WERI-Rb-1 (cell line): ENCODE measurements at regions not wholly inside any gene's neighbourhood (a gene's known extent, or its start where the extent isn't known, plus 50 kb on each side); places are given as distances from the start of the nearest gene placed in this dataset.

Source experiments
- DNase-seq: peaks from one replicate; pipeline ENCODE4 v3.0.0-alpha.2; 2020
- H3K27ac ChIP-seq: fragments of 250-450 bp; sonication (Bioruptor Pico); 2 replicates; pipeline ENCODE4 v1.5.1; 2020; ENCODE audit warnings: mild to moderate bottlenecking, moderate library complexity
- H3K27me3 ChIP-seq: fragments of 250-450 bp; sonication (Bioruptor Pico); 2 replicates; pipeline ENCODE4 v1.5.1; 2021; ENCODE audit warnings: mild to moderate bottlenecking, low read depth, moderate library complexity; ENCODE audit not compliant: insufficient read depth, severe bottlenecking
- H3K36me3 ChIP-seq: fragments of 250-450 bp; sonication (Bioruptor Pico); 2 replicates; pipeline ENCODE4 v1.5.1; 2020; ENCODE audit warnings: mild to moderate bottlenecking, moderate library complexity
- H3K4me3 ChIP-seq: 2 replicates; pipeline ENCODE4 v1.5.1; 2011; ENCODE audit warnings: low read depth, mild to moderate bottlenecking, control low read depth, low read length
- H3K9me3 ChIP-seq: fragments of 250-450 bp; sonication (Bioruptor Pico); 2 replicates; pipeline ENCODE4 v1.5.1; 2021; ENCODE audit warnings: mild to moderate bottlenecking, moderate library complexity; ENCODE audit not compliant: severe bottlenecking
- CTCF ChIP-seq: IDR thresholded peaks from 2 replicates; pipeline ENCODE4 v1.5.1; 2011; ENCODE audit warnings: low read depth, mild to moderate bottlenecking, control low read depth, inconsistent platforms, low read length

GRCh38 chr2:228334180-228334579 lies 152.7 kb upstream of the SPHKAP start:
- Histone ChIP-seq H3K36me3 (no peaks in the 10 kb centered on the region), H3K9me3 (no peaks in the 10 kb centered on the region)
- TF ChIP-seq CTCF = no peak

GRCh38 chr2:228329282-228329681 lies 147.8 kb upstream of the SPHKAP start:
- H3K27ac ChIP-seq = no peak overlapping the region
- H3K4me3 ChIP-seq = no peak overlapping the region
- no peaks in the 10 kb centered on the region for H3K36me3 ChIP-seq
- no peak for TF ChIP-seq CTCF
- H3K27me3 ChIP-seq = no peaks in the 10 kb centered on the region
- peaks cover 7% of the 10 kb centered on the region for H3K9me3 ChIP-seq
- no peak for DNase-seq

More at GRCh38 chr2:228334180-228334579, 152.7 kb upstream of the SPHKAP start:
- Histone ChIP-seq H3K27ac (no peak overlapping the region), H3K4me3 (no peak overlapping the region), H3K27me3 (no peaks in the 10 kb centered on the region)
- no peak for DNase-seq

GRCh38 chr2:228321015-228321414 lies 139.5 kb upstream of the SPHKAP start:
- Histone ChIP-seq H3K27ac (no peak overlapping the region), H3K4me3 (no peak overlapping the region), H3K36me3 (no peaks in the 10 kb centered on the region), H3K9me3 (no peaks in the 10 kb centered on the region), H3K27me3 (peaks cover 2% of the 10 kb centered on the region)
- no peak for TF ChIP-seq CTCF
- no peak for DNase-seq

- Histone ChIP-seq H3K36me3 (no peaks in the 10 kb centered on the region), H3K9me3 (no peaks in the 10 kb centered on the region), H3K27ac (no peak overlapping the region), H3K4me3 (no peak overlapping the region), H3K27me3 (peaks cover 2% of the 10 kb centered on the region)
- DNase-seq = peak; percentile 11
- TF ChIP-seq CTCF = peak; percentile 53
Observed at GRCh38 chr2:228318218-228318617, 136.7 kb upstream of the SPHKAP start.

- H3K4me3 ChIP-seq = no peak overlapping the region
- H3K27me3 ChIP-seq = peaks cover 35% of the 10 kb centered on the region
- no peak for DNase-seq
- H3K27ac ChIP-seq = no peak overlapping the region
- no peaks in the 10 kb centered on the region for H3K36me3 ChIP-seq
- no peak for TF ChIP-seq CTCF
- H3K9me3 ChIP-seq = no peaks in the 10 kb centered on the region
Observed at GRCh38 chr2:228312172-228312571, 130.7 kb upstream of the SPHKAP start.

GRCh38 chr2:228303960-228304359 lies 122.5 kb upstream of the SPHKAP start:
- Histone ChIP-seq H3K27me3 (peaks cover 31% of the 10 kb centered on the region), H3K36me3 (no peaks in the 10 kb centered on the region), H3K4me3 (no peak overlapping the region), H3K9me3 (peaks cover 4% of the 10 kb centered on the region), H3K27ac (no peak overlapping the region)
- DNase-seq = no peak
- no peak for TF ChIP-seq CTCF
